ENCODE measurements at regions not wholly inside any gene's neighbourhood (a gene's known extent, or its start where the extent isn't known, plus 50 kb on each side); places are given as distances from the start of the nearest gene placed in this dataset.

DNA sequence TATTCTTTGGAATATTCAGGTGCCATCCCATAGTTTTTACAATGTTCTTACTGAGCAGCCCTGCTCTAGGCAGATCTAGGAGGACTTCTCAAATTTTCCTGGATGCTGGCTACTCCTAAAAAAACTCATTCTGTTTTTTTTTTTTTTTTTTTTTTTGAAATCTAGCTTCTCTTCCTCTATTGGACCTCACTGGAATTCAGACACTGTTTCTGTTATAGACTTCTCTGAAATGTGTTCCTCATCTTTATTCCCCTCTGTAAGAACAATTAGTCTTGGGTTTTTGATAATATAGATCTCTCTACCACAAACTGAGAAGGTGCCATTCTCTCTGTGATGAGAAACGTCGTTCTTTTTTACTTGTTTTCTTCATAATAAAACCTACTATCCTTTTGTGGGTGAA, 115.3 kb upstream of the CCND2 start:
- TF ChIP-seq POLR2AphosphoS5 (IDR thresholded peaks at IDR 0.05; ENCODE audit: borderline replicate concordance, low read depth, low read length): no peak
- no peak for TF ChIP-seq EZH2 (IDR thresholded peaks at IDR 0.05)
- TF ChIP-seq FOXP2 (optimal IDR thresholded peaks at IDR 0.05; ENCODE audit: control extremely low read depth, extremely low read length, insufficient read depth): no peak

All from SK-N-MC (cell line).